ENCODE measurements at regions not wholly inside any gene's neighbourhood (a gene's known extent, or its start where the extent isn't known, plus 50 kb on each side); places are given as distances from the start of the nearest gene placed in this dataset.
"Not testable (repeated sequence)": the region's sequence is repeated elsewhere in the genome, so short reads cannot be mapped to it uniquely, and the experiment has no call there.

- DNase-seq (ENCODE audit: low spot score) (no peak), FAIRE-seq (no peak)
Measured at GRCh38 chr13:56066321-56066720, 1074.4 kb upstream of the PRR20A start.

GRCh38 chr13:56102641-56103040 is 1038.1 kb upstream of the PRR20A start:
- FAIRE-seq (no peak), DNase-seq (ENCODE audit: low spot score) (no peak)

GRCh38 chr13:56110751-56111150 is 1030.0 kb upstream of the PRR20A start:
- DNase-seq (ENCODE audit: low spot score) (no peak), FAIRE-seq (no peak)

- FAIRE-seq, result no peak
- DNase-seq (ENCODE audit: low spot score), result no peak
Measured at GRCh38 chr13:56134524-56134923, 1006.2 kb upstream of the PRR20A start.

GRCh38 chr13:56166864-56167263 is 973.9 kb upstream of the PRR20A start:
- FAIRE-seq (no peak), DNase-seq (ENCODE audit: low spot score) (no peak)

- no peak for DNase-seq (ENCODE audit: low spot score)
- FAIRE-seq, result no peak
Measured at GRCh38 chr13:56168581-56168980, 972.1 kb upstream of the PRR20A start.

- FAIRE-seq (no peak), DNase-seq (ENCODE audit: low spot score) (no peak)
Measured at GRCh38 chr13:56173346-56173745, 967.4 kb upstream of the PRR20A start.

GRCh38 chr13:56182598-56182997 is 958.1 kb upstream of the PRR20A start:
- DNase-seq (ENCODE audit: low spot score) (no peak), FAIRE-seq (no peak)

- DNase-seq (ENCODE audit: low spot score) (no peak), FAIRE-seq (no peak)
Measured at GRCh38 chr13:56187331-56187730, 953.4 kb upstream of the PRR20A start.

GRCh38 chr13:56188582-56188981 is 952.1 kb upstream of the PRR20A start:
- not testable (repeated sequence) for DNase-seq (ENCODE audit: low spot score); FAIRE-seq

GRCh38 chr13:56189439-56189838 is 951.3 kb upstream of the PRR20A start:
- DNase-seq (ENCODE audit: low spot score) (no peak), FAIRE-seq (no peak)

GRCh38 chr13:56189978-56190377 is 950.7 kb upstream of the PRR20A start:
- no peak for FAIRE-seq
- DNase-seq (ENCODE audit: low spot score), result no peak

GRCh38 chr13:56198350-56198749 is 942.4 kb upstream of the PRR20A start:
- FAIRE-seq (no peak), DNase-seq (ENCODE audit: low spot score) (no peak)

- no peak for DNase-seq (ENCODE audit: low spot score)
- FAIRE-seq, result no peak
Measured at GRCh38 chr13:56201834-56202233, 938.9 kb upstream of the PRR20A start.

- FAIRE-seq, result no peak
Measured at GRCh38 chr13:56216221-56216620, 924.5 kb upstream of the PRR20A start.

GRCh38 chr13:56247692-56248091 is 893.0 kb upstream of the PRR20A start:
- FAIRE-seq, result no peak

More at GRCh38 chr13:56216221-56216620, 924.5 kb upstream of the PRR20A start:
- no peak for DNase-seq (ENCODE audit: low spot score)

GRCh38 chr13:56271686-56272085 is 869.0 kb upstream of the PRR20A start:
- no peak for FAIRE-seq
- no peak for DNase-seq (ENCODE audit: low spot score)

More at GRCh38 chr13:56247692-56248091, 893.0 kb upstream of the PRR20A start:
- no peak for DNase-seq (ENCODE audit: low spot score)

GRCh38 chr13:56283262-56283828 is 857.4 kb upstream of the PRR20A start:
- no peak for FAIRE-seq

GRCh38 chr13:56299650-56300049 is 841.1 kb upstream of the PRR20A start:
- FAIRE-seq (no peak), DNase-seq (ENCODE audit: low spot score) (no peak)

More at GRCh38 chr13:56283262-56283828, 857.4 kb upstream of the PRR20A start:
- DNase-seq (ENCODE audit: low spot score), result no peak

- FAIRE-seq (no peak), DNase-seq (ENCODE audit: low spot score) (no peak)
Measured at GRCh38 chr13:56314765-56315164, 826.0 kb upstream of the PRR20A start.

GRCh38 chr13:56317841-56318240 is 822.9 kb upstream of the PRR20A start:
- FAIRE-seq, result no peak
- DNase-seq (ENCODE audit: low spot score), result no peak

- DNase-seq (ENCODE audit: low spot score) (no peak), FAIRE-seq (no peak)
Measured at GRCh38 chr13:56332671-56333070, 808.0 kb upstream of the PRR20A start.

- FAIRE-seq (no peak), DNase-seq (ENCODE audit: low spot score) (no peak)
Measured at GRCh38 chr13:56335775-56336174, 804.9 kb upstream of the PRR20A start.

- FAIRE-seq (no peak), DNase-seq (ENCODE audit: low spot score) (no peak)
Measured at GRCh38 chr13:56338421-56338820, 802.3 kb upstream of the PRR20A start.
